ENCODE measurements at regions not wholly inside any gene's neighbourhood (a gene's known extent, or its start where the extent isn't known, plus 50 kb on each side); places are given as distances from the start of the nearest gene placed in this dataset.

DNA sequence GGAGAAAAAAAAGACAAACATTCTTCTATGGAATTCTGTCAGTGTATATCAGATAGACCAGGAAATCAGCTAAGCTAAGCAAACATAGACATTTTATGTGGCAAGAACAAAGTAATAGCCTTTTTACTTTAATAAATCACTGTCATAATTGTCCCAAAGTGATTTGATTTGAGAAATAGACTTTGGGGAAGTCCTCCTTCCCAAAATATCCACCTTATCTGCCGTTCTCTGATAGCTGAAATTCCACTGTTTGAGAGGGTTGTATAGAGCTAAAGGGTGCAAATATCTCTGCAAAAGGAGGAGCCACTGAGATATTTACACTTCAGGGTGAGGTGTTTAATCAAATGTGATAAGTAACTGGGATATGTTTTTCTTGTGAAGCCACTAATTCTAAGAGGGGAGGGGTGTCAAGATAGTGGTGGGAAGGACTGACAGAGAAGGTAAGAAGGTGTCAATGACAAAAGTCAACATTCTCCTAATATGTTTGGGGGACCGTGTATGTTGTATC lies 544.4 kb upstream of the JAG1 start:
- no peak overlapping the region for H3K4me3 ChIP-seq (ENCODE audit: low read depth, low read length)
- TF ChIP-seq, protein P1, sequence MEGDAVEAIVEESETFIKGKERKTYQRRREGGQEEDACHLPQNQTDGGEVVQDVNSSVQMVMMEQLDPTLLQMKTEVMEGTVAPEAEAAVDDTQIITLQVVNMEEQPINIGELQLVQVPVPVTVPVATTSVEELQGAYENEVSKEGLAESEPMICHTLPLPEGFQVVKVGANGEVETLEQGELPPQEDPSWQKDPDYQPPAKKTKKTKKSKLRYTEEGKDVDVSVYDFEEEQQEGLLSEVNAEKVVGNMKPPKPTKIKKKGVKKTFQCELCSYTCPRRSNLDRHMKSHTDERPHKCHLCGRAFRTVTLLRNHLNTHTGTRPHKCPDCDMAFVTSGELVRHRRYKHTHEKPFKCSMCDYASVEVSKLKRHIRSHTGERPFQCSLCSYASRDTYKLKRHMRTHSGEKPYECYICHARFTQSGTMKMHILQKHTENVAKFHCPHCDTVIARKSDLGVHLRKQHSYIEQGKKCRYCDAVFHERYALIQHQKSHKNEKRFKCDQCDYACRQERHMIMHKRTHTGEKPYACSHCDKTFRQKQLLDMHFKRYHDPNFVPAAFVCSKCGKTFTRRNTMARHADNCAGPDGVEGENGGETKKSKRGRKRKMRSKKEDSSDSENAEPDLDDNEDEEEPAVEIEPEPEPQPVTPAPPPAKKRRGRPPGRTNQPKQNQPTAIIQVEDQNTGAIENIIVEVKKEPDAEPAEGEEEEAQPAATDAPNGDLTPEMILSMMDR (IDR thresholded peaks at IDR 0.05; ENCODE audit: insufficient read depth, low read depth, low read length, missing control alignments): no peak
- no peak for DNase-seq (ENCODE audit: low read depth)

DNA sequence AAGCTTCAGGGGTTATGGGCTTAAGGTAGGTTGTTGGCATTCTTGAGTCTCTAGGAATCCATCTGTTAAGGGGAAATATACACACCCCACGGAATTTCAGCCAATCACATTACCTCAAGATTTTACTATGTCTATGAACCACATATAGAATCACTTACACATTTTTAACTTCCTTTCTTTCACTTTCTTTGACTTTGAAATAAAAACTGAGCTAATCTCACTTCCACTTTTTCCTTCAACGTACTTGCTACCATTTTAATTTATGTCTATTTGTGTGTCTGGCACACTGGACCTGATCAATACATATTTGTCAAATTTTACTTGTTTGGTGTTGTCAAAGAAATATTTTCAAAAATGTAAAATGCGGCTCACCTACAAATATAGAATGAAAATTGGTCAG lies 545.4 kb upstream of the JAG1 start:
- DNase-seq (ENCODE audit: low read depth): no peak
- H3K4me3 ChIP-seq (ENCODE audit: low read depth, low read length): no peak overlapping the region
- TF ChIP-seq, protein P1 (IDR thresholded peaks at IDR 0.05; ENCODE audit: insufficient read depth, low read depth, low read length, missing control alignments): no peak

DNA sequence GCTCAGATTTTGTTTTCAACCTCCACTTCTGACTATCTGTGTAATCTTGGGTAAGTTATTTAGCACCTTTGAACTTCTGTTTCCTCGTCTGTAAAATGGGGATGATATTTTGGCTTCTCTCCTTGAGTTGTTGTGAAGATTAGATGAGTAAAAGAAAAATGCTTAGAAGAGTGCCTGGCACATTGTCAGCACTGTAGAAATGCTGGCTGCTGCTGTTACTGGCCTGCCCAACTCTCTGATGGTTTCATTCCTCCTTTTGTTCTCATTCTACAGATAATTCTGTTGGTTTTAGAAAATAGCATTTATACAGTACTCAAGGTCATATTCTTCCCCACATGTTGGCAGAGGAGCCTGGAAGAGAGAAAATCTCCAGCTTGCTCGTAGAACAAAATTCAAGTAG lies 547.2 kb upstream of the JAG1 start:
- TF ChIP-seq, protein P1 (IDR thresholded peaks at IDR 0.05; ENCODE audit: insufficient read depth, low read depth, low read length, missing control alignments): no peak
- no peak for DNase-seq (ENCODE audit: low read depth)
- H3K4me3 ChIP-seq (ENCODE audit: low read depth, low read length): no peak overlapping the region

DNA sequence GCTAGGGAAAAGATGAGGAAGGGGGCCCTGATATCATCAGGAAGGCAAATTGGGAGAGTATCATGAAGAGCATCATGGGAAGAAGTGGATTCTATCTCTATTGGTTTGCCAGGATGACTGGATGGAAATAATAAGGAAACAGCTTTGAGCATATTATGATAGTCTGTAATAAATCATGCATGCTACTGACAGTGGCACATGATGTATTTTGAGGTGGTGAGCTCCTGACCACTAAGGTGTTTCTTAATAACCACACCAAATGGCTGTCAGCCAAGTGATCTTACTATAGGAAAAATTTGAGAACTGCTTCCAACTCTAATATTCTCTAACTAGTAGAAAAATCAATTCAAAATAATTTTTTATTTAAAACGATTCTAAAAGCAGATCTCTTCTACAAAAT lies 548.4 kb upstream of the JAG1 start:
- no peak overlapping the region for H3K4me3 ChIP-seq (ENCODE audit: low read depth, low read length)
- TF ChIP-seq, protein P1 (IDR thresholded peaks at IDR 0.05; ENCODE audit: insufficient read depth, low read depth, low read length, missing control alignments): no peak
- no peak for DNase-seq (ENCODE audit: low read depth)

DNA sequence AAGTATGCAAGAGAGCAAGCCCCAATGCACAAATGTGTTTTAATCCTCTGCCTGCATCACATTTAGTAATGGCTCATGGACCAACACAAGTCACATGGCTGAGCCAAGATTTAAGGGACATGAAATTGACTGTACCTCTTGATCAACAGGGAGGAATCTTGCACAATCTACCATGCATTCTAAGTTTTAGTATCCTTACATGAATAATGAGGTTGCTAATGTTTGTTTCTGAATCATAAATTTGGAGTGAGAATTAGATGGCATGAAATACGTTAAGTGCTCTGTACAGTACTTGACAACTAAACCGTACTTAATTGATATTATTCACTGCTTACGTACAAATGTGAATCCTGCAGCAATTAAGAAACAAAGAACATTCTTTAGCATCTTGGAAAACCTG lies 553.8 kb upstream of the JAG1 start:
- DNase-seq (ENCODE audit: low read depth): no peak
- H3K4me3 ChIP-seq (ENCODE audit: low read depth, low read length): no peak overlapping the region
- TF ChIP-seq, protein P1 (IDR thresholded peaks at IDR 0.05; ENCODE audit: insufficient read depth, low read depth, low read length, missing control alignments): no peak

DNA sequence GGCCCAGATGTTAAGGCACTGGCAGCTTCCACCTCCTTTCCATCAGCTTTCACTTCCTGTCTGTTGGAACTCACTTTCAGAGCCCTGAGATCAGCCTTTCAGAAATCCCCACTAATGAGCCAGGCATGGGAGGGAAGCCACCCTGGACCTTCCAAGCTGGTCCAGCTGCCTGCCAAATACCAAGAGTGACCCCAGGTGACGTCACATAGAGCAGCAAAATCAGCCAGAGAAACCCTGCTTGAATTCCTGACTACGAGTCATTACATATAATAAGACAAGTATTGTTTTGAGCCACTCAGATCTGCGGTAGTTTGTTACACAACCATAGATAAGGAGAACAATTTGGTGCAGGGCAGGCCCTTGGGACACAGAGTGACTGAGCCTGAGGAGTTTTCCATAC lies 556.0 kb upstream of the JAG1 start:
- TF ChIP-seq, protein P1 (IDR thresholded peaks at IDR 0.05; ENCODE audit: insufficient read depth, low read depth, low read length, missing control alignments): no peak
- no peak for DNase-seq (ENCODE audit: low read depth)
- no peak overlapping the region for H3K4me3 ChIP-seq (ENCODE audit: low read depth, low read length)

DNA sequence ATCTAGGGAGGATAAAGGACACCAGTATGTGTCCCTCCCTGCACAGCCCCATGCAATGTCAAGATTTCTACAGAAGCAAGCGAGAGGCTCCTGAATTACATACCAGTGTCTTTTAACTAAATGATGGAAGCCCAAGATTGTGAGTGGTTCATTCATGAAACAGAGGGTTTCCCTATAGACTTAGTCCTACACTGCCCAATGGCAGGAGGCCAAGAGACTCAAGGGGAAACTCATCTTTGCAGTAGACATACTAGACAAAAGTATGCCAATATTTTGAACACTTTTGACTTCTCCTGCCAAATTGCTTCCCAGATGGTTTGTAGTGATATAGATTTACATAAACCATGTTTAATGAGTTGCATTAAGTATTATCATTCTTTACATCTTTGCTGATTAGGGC lies 557.2 kb upstream of the JAG1 start:
- DNase-seq (ENCODE audit: low read depth): no peak
- TF ChIP-seq, protein P1 (IDR thresholded peaks at IDR 0.05; ENCODE audit: insufficient read depth, low read depth, low read length, missing control alignments): no peak
- no peak overlapping the region for H3K4me3 ChIP-seq (ENCODE audit: low read depth, low read length)
